Bronchial epithelial cell (primary cell): ENCODE measurements at regions not wholly inside any gene's neighbourhood (a gene's known extent, or its start where the extent isn't known, plus 50 kb on each side); places are given as distances from the start of the nearest gene placed in this dataset.

ENCODE experiments used
- DNase-seq: peaks from one replicate; pipeline ENCODE4 v3.0.0-alpha.2; 2010; ENCODE audit warnings: low read depth
- FAIRE-seq: peaks from 2 replicates; lab custom pipeline; 2011; peaks lifted over from hg19 to GRCh38; lab: Jason Lieb, UNC
- H3K27me3 ChIP-seq: 2 replicates; pipeline ENCODE4 v1.5.1; 2011; ENCODE audit warnings: low read length; ENCODE audit not compliant: control insufficient read depth, insufficient read depth
- H3K36me3 ChIP-seq: 2 replicates; pipeline ENCODE4 v1.5.1; 2011; ENCODE audit warnings: low read length; ENCODE audit not compliant: control insufficient read depth, insufficient read depth
- H3K4me3 ChIP-seq: 2 replicates; pipeline ENCODE4 v1.5.1; 2011; ENCODE audit warnings: mild to moderate bottlenecking, low read depth, low read length, control low read depth
- TF ChIP-seq, protein P1 (sequence below): IDR thresholded peaks from 2 replicates; pipeline ENCODE4 v1.5.1; 2011; ENCODE audit warnings: mild to moderate bottlenecking, moderate library complexity, low read length, control low read depth, inconsistent platforms; ENCODE audit not compliant: insufficient read depth, severe bottlenecking

DNA sequence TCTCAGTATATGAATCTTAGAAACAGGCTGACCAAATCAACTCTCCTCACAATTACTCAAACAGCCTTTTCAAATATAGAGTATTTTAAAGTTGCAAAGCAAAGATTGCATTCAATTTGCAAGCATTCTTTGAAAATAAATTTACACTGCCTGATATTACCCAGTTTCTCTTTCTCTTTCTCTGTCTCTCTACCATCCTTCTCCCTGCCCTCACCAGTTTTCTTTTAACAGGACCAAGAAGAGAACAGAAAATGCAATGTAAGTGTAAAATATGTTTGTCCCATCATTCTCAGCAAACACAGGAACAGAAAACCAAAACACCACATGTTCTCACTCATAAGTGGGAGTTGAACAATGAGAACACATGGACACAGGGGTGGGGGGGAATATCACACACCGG lies 520.3 kb upstream of the USP15 start:
- H3K27me3 ChIP-seq = no peaks in the 10 kb centered on the region
- TF ChIP-seq, protein P1, sequence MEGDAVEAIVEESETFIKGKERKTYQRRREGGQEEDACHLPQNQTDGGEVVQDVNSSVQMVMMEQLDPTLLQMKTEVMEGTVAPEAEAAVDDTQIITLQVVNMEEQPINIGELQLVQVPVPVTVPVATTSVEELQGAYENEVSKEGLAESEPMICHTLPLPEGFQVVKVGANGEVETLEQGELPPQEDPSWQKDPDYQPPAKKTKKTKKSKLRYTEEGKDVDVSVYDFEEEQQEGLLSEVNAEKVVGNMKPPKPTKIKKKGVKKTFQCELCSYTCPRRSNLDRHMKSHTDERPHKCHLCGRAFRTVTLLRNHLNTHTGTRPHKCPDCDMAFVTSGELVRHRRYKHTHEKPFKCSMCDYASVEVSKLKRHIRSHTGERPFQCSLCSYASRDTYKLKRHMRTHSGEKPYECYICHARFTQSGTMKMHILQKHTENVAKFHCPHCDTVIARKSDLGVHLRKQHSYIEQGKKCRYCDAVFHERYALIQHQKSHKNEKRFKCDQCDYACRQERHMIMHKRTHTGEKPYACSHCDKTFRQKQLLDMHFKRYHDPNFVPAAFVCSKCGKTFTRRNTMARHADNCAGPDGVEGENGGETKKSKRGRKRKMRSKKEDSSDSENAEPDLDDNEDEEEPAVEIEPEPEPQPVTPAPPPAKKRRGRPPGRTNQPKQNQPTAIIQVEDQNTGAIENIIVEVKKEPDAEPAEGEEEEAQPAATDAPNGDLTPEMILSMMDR = no peak
- FAIRE-seq (no peak), DNase-seq (no peak)
- no peak overlapping the region for H3K4me3 ChIP-seq
- H3K36me3 ChIP-seq = no peaks in the 10 kb centered on the region

DNA sequence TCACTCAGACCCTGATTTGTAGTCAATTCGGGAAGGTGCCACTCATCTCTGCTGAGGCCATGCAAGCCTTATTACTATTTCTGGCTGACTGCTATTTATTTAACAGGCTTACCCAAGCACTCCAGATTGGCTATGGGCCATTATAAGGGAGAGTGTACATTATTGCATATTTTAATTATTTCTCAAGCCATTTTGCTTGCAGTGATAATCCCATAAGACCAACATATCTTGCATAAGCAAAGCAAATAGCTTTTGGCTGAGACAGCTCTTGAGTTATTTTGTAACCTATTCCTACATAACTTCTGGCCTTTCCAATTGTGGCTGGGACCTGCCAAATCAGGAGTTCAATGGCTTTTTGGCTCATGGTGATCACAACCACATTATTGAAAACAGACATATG lies 509.6 kb upstream of the USP15 start:
- H3K4me3 ChIP-seq = no peak overlapping the region
- peak; percentile 5 for DNase-seq
- no peaks in the 10 kb centered on the region for H3K27me3 ChIP-seq
- TF ChIP-seq, protein P1 = no peak
- no peak for FAIRE-seq
- H3K36me3 ChIP-seq = no peaks in the 10 kb centered on the region

DNA sequence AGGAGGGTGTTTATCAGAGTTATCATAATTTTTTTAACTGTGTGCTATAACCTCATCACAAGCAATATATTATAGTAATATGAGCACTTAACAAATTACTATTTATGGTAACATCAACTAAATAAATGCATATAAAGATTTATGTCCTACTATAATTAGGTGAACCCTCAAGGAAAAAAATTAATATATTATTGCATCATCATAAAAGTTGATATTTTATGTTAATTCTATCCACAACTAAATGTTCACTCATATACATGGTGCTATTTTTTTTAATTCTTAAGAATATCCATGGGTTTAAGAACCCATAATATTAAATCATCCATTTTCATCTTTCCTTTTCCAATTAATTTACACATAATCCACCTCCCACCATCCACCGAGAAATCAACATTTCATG lies 506.0 kb upstream of the USP15 start:
- DNase-seq = no peak
- Histone ChIP-seq H3K36me3 (no peaks in the 10 kb centered on the region), H3K27me3 (no peaks in the 10 kb centered on the region), H3K4me3 (no peak overlapping the region)
- FAIRE-seq = no peak
- TF ChIP-seq, protein P1 = no peak

DNA sequence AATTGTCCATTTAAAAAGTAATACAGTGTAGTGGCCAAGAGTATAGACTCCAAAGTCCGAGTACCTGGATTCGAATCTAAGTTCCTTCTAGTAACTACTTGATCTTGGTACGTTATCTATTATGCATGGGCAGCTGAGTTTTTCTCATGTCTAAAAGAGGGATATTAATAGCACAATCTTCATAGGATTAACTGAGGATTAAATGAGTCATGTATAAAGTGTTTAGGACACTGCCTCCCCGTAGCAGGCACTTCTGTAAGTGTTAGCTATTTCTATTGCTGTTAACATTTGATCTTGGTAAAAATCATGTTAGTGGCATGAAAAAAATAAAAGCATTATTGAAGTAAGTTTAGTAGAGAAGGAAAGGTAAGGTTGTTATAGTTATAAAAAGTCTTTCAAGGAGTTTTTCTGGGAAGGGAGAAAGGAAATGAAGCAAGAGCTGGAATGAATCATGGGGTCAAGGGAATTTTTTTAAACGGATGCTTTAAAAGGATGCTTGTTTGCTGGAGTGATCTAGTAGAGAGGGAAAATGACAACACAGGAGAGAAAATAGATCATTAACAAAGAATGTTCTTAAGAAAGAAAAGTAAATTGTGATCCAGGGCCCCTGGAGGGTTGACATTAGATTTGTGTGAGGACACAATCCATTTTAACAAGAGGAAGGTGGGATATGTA lies 502.2 kb upstream of the USP15 start:
- DNase-seq (peak; percentile 48), FAIRE-seq (no peak)
- TF ChIP-seq, protein P1 = no peak
- no peaks in the 10 kb centered on the region for H3K36me3 ChIP-seq
- H3K4me3 ChIP-seq = no peak overlapping the region
- H3K27me3 ChIP-seq = no peaks in the 10 kb centered on the region

DNA sequence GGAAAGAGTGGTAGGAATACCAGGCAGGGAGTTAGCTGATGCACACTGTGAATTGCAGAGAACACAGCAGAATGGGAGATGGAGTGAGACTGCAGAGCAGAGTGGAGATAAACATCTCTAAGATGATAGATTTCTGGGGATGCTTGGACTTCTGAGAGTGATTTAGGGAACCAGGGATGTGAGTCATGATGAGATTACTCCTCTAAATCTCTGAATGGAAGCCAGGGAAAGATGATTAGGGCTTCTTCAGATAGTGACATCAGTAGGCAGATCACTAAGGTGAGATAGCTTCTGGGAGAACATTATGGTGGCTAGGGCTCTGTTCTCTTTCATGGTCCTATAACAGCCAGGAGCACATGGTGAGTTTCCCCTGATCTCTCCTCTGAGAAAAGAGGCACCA lies 501.5 kb upstream of the USP15 start:
- no peak overlapping the region for H3K4me3 ChIP-seq
- peak; percentile 12 for DNase-seq
- FAIRE-seq = no peak

More for the DNA sequence above, 501.5 kb upstream of the USP15 start:
- TF ChIP-seq, protein P1 = no peak
- Histone ChIP-seq H3K27me3 (no peaks in the 10 kb centered on the region), H3K36me3 (no peaks in the 10 kb centered on the region)
